Right lobe of liver (tissue), 6 donors: ENCODE measurements at regions not wholly inside any gene's neighbourhood (a gene's known extent, or its start where the extent isn't known, plus 50 kb on each side); places are given as distances from the start of the nearest gene placed in this dataset.

Experiments
- ATAC-seq, 4 donors: fragments of 200-7000 bp; cut with Tn5 transposase; one replicate each; pipeline ENCODE4 v1.9.1; 2020; ENCODE audit warnings: mild to moderate bottlenecking in 4 of 4, moderate library complexity in 4 of 4
- DNase-seq, 3 donors: peaks; one replicate each; pipeline ENCODE4 v3.0.0-alpha.2; 2020
- H3K27ac ChIP-seq, 3 donors: fragments of 200-600 bp; one replicate each; pipeline ENCODE4 v1.8.0; 2022
- H3K27me3 ChIP-seq, 2 donors: fragments of 200-600 bp; one replicate each; pipeline ENCODE4 v1.8.0; 2022
- H3K36me3 ChIP-seq, 4 donors: fragments of 200-600 bp; sonication (generic) in 1 of 4; one replicate each; pipeline versions ENCODE4 v1.5.1 to v1.8.0; 2017 to 2022; ENCODE audit warnings: control low read depth in 1 of 4
- H3K4me1 ChIP-seq, 4 donors: fragments of 200-600 bp; sonication (generic) in 1 of 4; one replicate each; pipeline versions ENCODE4 v1.5.1 to v1.8.0; 2017 to 2022; ENCODE audit warnings: control low read depth in 1 of 4
- H3K4me3 ChIP-seq, 3 donors: fragments of 200-600 bp; one replicate each; pipeline ENCODE4 v1.8.0; 2022
- H3K9me3 ChIP-seq, 4 donors: fragments of 200-600 bp; sonication (generic) in 1 of 4; one replicate each; pipeline versions ENCODE4 v1.5.1 to v1.8.0; 2017 to 2022; ENCODE audit warnings: control low read depth in 1 of 4
- CTCF ChIP-seq, 4 donors: fragments of 200-600 bp in 3 of 4; fragments of 450-650 bp in 1 of 4; IDR thresholded peaks; one replicate each; pipeline versions ENCODE4 v1.5.1 to v1.8.0; 2016 to 2022; ENCODE audit warnings: antibody characterized with exemption in 4 of 4, mild to moderate bottlenecking in 2 of 4
- POLR2A ChIP-seq: fragments of 450-650 bp; IDR thresholded peaks from one replicate; pipeline ENCODE4 v1.6.1; 2017; ENCODE audit warnings: antibody characterized with exemption, mild to moderate bottlenecking
- WGBS: methylation state at CpG from one replicate; pipeline ENCODE4 v1.1.6; 2018; ENCODE audit warnings: low coverage, low lambda C conversion rate; ENCODE audit not compliant: insufficient coverage; ENCODE audit errors: missing lambda C conversion rate; 5-methylcytosine and 5-hydroxymethylcytosine counted together
- intact Hi-C, 2 donors: fragments of 100-400 bp; cut with DNase I; formaldehyde crosslinking; loops; one replicate each; pipeline versions ENCODE4 v1.11.2 to v1.14.1; 2022
- donor health status: DM: no; HTN: yes; CAD: no.
- donor health status: DM: no; HTN: no; CAD: no.
- donor health status: DM: no; HTN: no; CAD: no.
- donor health status: DM: no; HTN: yes; CAD: no.
- donor health status: DM: no; HTN: yes; CAD: no.

DNA sequence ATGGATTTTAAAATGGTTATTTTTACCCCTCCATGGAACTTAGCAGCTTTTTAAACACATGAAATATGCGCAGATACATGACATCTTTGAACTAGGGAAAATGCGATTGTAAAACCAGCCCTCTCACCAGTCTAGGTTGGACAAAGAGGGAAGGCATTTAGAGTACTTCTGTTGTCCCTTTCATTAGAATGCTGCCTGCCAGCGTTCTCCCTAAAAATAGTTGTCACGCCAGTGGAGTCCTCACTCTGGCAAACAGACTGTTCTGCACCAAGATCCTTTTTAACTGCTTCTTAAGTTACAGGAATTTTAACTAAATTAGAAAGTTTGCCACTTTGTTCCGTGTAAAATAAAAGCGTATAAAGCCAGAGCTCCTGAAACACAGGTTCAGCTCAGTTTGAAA lies 295.3 kb downstream of the VPS13C start:
- DNase-seq, result no peak
- whole genome bisulfite sequencing, result 44% methylated on average over 6 of the region's 6 CpGs

GRCh38 chr15:61764141-61764540 lies 296.1 kb downstream of the VPS13C start:
- ATAC-seq (no peak), DNase-seq (no peak)
- 32% methylated on average over 3 of the region's 3 CpGs for WGBS
- Histone ChIP-seq H3K27me3 (no peaks in the 10 kb centered on the region), H3K9me3 (no peaks in the 10 kb centered on the region), H3K4me3 (no peak overlapping the region), H3K27ac (no peak overlapping the region), H3K36me3 (no peaks in the 10 kb centered on the region), H3K4me1 (no peaks in the 10 kb centered on the region)
- intact Hi-C loops, result no loop called here
- TF ChIP-seq CTCF (IDR thresholded peaks at IDR 0.05), result no peak

More for the DNA sequence above, 295.3 kb downstream of the VPS13C start:
- Histone ChIP-seq H3K27ac (no peak overlapping the region), H3K27me3 (no peaks in the 10 kb centered on the region), H3K36me3 (no peaks in the 10 kb centered on the region), H3K4me3 (no peak overlapping the region), H3K4me1 (no peaks in the 10 kb centered on the region), H3K9me3 (no peaks in the 10 kb centered on the region)
- TF ChIP-seq POLR2A, result no peak
- TF ChIP-seq CTCF (IDR thresholded peaks at IDR 0.05), result no peak
- intact Hi-C loops, result no loop called here
- ATAC-seq, result no peak

DNA sequence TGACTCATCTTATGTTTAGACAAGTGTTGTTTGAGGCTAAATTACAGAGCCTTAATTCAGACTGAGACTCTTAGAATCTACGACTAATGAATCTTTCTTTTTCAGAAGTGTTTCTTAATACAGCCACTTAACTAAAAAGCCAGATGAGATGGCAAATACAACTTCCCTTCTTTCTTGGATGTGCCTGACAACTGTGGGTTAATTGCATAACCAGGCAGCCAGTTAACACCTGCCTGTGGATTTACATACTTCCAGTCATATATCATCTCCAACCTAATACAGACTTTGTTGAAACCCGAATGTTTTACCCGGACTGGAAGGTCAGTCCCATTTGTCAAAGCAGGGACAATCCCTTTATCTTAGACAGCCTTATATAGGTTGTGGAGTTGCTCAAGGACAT lies 297.6 kb downstream of the VPS13C start:
- Histone ChIP-seq H3K9me3 (no peaks in the 10 kb centered on the region), H3K4me3 (no peak overlapping the region), H3K27ac (no peak overlapping the region), H3K36me3 (no peaks in the 10 kb centered on the region), H3K4me1 (no peaks in the 10 kb centered on the region), H3K27me3 (no peaks in the 10 kb centered on the region)
- ATAC-seq, result no peak
- 41% methylated on average over 3 of the region's 3 CpGs for WGBS
- TF ChIP-seq POLR2A, result no peak
- no peak for TF ChIP-seq CTCF (IDR thresholded peaks at IDR 0.05)
- intact Hi-C loops, result no loop called here
- DNase-seq, result no peak

DNA sequence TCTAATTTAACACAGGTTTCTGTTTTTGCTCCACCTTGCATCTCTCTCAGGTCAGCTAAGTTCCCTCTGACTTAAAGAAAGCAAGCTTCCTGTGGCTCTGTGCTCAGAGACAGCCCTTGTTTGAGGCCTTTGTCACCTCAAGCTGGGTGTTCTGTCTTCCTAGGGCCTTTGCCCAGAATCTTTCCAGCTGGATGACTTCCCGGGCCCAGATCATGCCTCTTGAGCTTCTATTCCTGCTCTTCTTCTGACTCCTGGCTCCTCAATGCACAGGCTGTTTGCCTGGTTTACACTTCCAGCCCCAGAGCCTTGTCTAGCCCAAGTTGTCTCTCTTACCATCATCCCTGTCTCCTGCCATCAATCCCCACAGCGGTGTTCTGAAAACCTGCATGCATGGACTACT lies 300.6 kb downstream of the VPS13C start:
- DNase-seq (no peak), ATAC-seq (no peak)
- no peaks in the 10 kb centered on the region for H3K4me1 ChIP-seq
- no peaks in the 10 kb centered on the region for H3K27me3 ChIP-seq
- no peak overlapping the region for H3K4me3 ChIP-seq
- no peaks in the 10 kb centered on the region for H3K36me3 ChIP-seq
- no peaks in the 10 kb centered on the region for H3K9me3 ChIP-seq
- no peak overlapping the region for H3K27ac ChIP-seq
- intact Hi-C loops, result no loop called here
- 92% methylated on average over 2 of the region's 2 CpGs for WGBS
- TF ChIP-seq POLR2A (no peak), CTCF (IDR thresholded peaks at IDR 0.05) (no peak)
